HG02973 (cell line): ENCODE measurements at regions not wholly inside any gene's neighbourhood (a gene's known extent, or its start where the extent isn't known, plus 50 kb on each side); places are given as distances from the start of the nearest gene placed in this dataset.
"Not testable (repeated sequence)": the region's sequence is repeated elsewhere in the genome, so short reads cannot be mapped to it uniquely, and the experiment has no call there.

Experiments used
- ATAC-seq: cut with Tn5 transposase; IDR thresholded peaks from one replicate; pipeline ENCODE4 v1.9.1; 2021; ENCODE audit warnings: moderate library complexity; ENCODE audit not compliant: unreplicated experiment

- no peak for ATAC-seq
Observed at GRCh38 chr11:87490671-87491070, 452.9 kb downstream of the TMEM135 start.

GRCh38 chr11:87484566-87484965 is 446.8 kb downstream of the TMEM135 start:
- no peak for ATAC-seq

GRCh38 chr11:87477321-87477720 is 439.6 kb downstream of the TMEM135 start:
- ATAC-seq, result no peak

- ATAC-seq, result no peak
Observed at GRCh38 chr11:87473174-87473573, 435.4 kb downstream of the TMEM135 start.

- no peak for ATAC-seq
Observed at GRCh38 chr11:87466223-87466622, 428.5 kb downstream of the TMEM135 start.

GRCh38 chr11:87465716-87466115 is 428.0 kb downstream of the TMEM135 start:
- ATAC-seq, result no peak

- peak; percentile 63 for ATAC-seq
Observed at GRCh38 chr11:87463486-87464102, 425.9 kb downstream of the TMEM135 start.

GRCh38 chr11:87462171-87462570 is 424.4 kb downstream of the TMEM135 start:
- ATAC-seq, result no peak

GRCh38 chr11:87460842-87461637 is 423.3 kb downstream of the TMEM135 start:
- ATAC-seq, result no peak

- ATAC-seq, result no peak
Observed at GRCh38 chr11:87460279-87460678, 422.5 kb downstream of the TMEM135 start.

- no peak for ATAC-seq
Observed at GRCh38 chr11:87459351-87459750, 421.6 kb downstream of the TMEM135 start.

- no peak for ATAC-seq
Observed at GRCh38 chr11:87456499-87456898, 418.8 kb downstream of the TMEM135 start.

- no peak for ATAC-seq
Observed at GRCh38 chr11:87455180-87455579, 417.4 kb downstream of the TMEM135 start.

- peak; percentile 64 for ATAC-seq
Observed at GRCh38 chr11:87454241-87454640, 416.5 kb downstream of the TMEM135 start.

- ATAC-seq, result no peak
Observed at GRCh38 chr11:87453531-87454089, 415.9 kb downstream of the TMEM135 start.

GRCh38 chr11:87452025-87452424 is 414.3 kb downstream of the TMEM135 start:
- ATAC-seq, result not testable (repeated sequence)

GRCh38 chr11:87451395-87451794 is 413.7 kb downstream of the TMEM135 start:
- ATAC-seq, result no peak

GRCh38 chr11:87447606-87448005 is 409.9 kb downstream of the TMEM135 start:
- ATAC-seq, result no peak

- ATAC-seq, result no peak
Observed at GRCh38 chr11:87444993-87445392, 407.3 kb downstream of the TMEM135 start.

- ATAC-seq, result no peak
Observed at GRCh38 chr11:87443707-87444106, 406.0 kb downstream of the TMEM135 start.

- ATAC-seq, result no peak
Observed at GRCh38 chr11:87440076-87440770, 402.5 kb downstream of the TMEM135 start.

GRCh38 chr11:87438416-87438815 is 400.7 kb downstream of the TMEM135 start:
- no peak for ATAC-seq
